SJSA1 (cell line): ENCODE measurements at regions not wholly inside any gene's neighbourhood (a gene's known extent, or its start where the extent isn't known, plus 50 kb on each side); places are given as distances from the start of the nearest gene placed in this dataset.

ENCODE experiments used
- DNase-seq, 2 experiments: peaks; one replicate each; pipeline ENCODE4 v3.0.0-alpha.2; 2015 to 2020; ENCODE audit warnings: low spot score in 2 of 2, low read depth in 1 of 2
- H3K27ac ChIP-seq: fragments of 250-450 bp; sonication (Bioruptor Pico); 2 replicates; pipeline ENCODE4 v1.5.1; 2020; ENCODE audit warnings: mild to moderate bottlenecking, moderate library complexity
- H3K27me3 ChIP-seq: fragments of 250-450 bp; sonication (Bioruptor Pico); replicated peaks from 2 replicates; pipeline ENCODE4 v1.5.1; 2020; ENCODE audit warnings: mild to moderate bottlenecking, moderate library complexity
- H3K36me3 ChIP-seq: fragments of 250-450 bp; sonication (Bioruptor Pico); 2 replicates; pipeline ENCODE4 v1.5.1; 2020; ENCODE audit warnings: mild to moderate bottlenecking
- H3K4me1 ChIP-seq: fragments of 250-450 bp; sonication (Bioruptor Pico); replicated peaks from 2 replicates; pipeline ENCODE4 v1.6.1; 2021; ENCODE audit warnings: mild to moderate bottlenecking
- H3K4me3 ChIP-seq: fragments of 250-450 bp; sonication (Bioruptor Pico); 2 replicates; pipeline ENCODE4 v1.5.1; 2020; ENCODE audit warnings: mild to moderate bottlenecking
- H3K9me3 ChIP-seq: fragments of 250-450 bp; sonication (Bioruptor Pico); replicated peaks from 2 replicates; pipeline ENCODE4 v1.5.1; 2020; ENCODE audit warnings: mild to moderate bottlenecking

GRCh38 chr20:7087803-7088202, 320.3 kb downstream of the BMP2 start:
- no peaks in the 10 kb centered on the region for H3K9me3 ChIP-seq
- no peak overlapping the region for H3K4me3 ChIP-seq
- no peak for DNase-seq
- H3K27me3 ChIP-seq = no peaks in the 10 kb centered on the region
- no peak overlapping the region for H3K27ac ChIP-seq
- H3K36me3 ChIP-seq = no peaks in the 10 kb centered on the region
- H3K4me1 ChIP-seq = no peaks in the 10 kb centered on the region

GRCh38 chr20:7090001-7090400, 322.5 kb downstream of the BMP2 start:
- no peaks in the 10 kb centered on the region for H3K27me3 ChIP-seq
- no peaks in the 10 kb centered on the region for H3K4me1 ChIP-seq
- H3K36me3 ChIP-seq = no peaks in the 10 kb centered on the region
- no peaks in the 10 kb centered on the region for H3K9me3 ChIP-seq
- H3K4me3 ChIP-seq = no peak overlapping the region
- H3K27ac ChIP-seq = no peak overlapping the region
- DNase-seq = no peak

- no peaks in the 10 kb centered on the region for H3K36me3 ChIP-seq
- no peaks in the 10 kb centered on the region for H3K4me1 ChIP-seq
- no peak for DNase-seq
- H3K27me3 ChIP-seq = no peaks in the 10 kb centered on the region
- H3K4me3 ChIP-seq = no peak overlapping the region
- no peak overlapping the region for H3K27ac ChIP-seq
- H3K9me3 ChIP-seq = no peaks in the 10 kb centered on the region
Measured at GRCh38 chr20:7090811-7091210, 323.3 kb downstream of the BMP2 start.

- H3K4me3 ChIP-seq = no peak overlapping the region
Measured at GRCh38 chr20:7091655-7092054, 324.2 kb downstream of the BMP2 start.

GRCh38 chr20:7094438-7094997, 327.0 kb downstream of the BMP2 start:
- no peak overlapping the region for H3K4me3 ChIP-seq
- no peaks in the 10 kb centered on the region for H3K27me3 ChIP-seq
- H3K9me3 ChIP-seq = no peaks in the 10 kb centered on the region
- DNase-seq = peak; percentile 3 to 35
- no peaks in the 10 kb centered on the region for H3K36me3 ChIP-seq
- H3K27ac ChIP-seq = no peak overlapping the region
- no peaks in the 10 kb centered on the region for H3K4me1 ChIP-seq

More at GRCh38 chr20:7091655-7092054, 324.2 kb downstream of the BMP2 start:
- Histone ChIP-seq H3K27me3 (no peaks in the 10 kb centered on the region), H3K9me3 (no peaks in the 10 kb centered on the region), H3K36me3 (no peaks in the 10 kb centered on the region), H3K27ac (no peak overlapping the region), H3K4me1 (no peaks in the 10 kb centered on the region)
- DNase-seq = no peak

GRCh38 chr20:7106910-7107309, 339.4 kb downstream of the BMP2 start:
- Histone ChIP-seq H3K36me3 (no peaks in the 10 kb centered on the region), H3K27me3 (no peaks in the 10 kb centered on the region), H3K9me3 (no peaks in the 10 kb centered on the region), H3K27ac (no peak overlapping the region), H3K4me3 (no peak overlapping the region), H3K4me1 (no peaks in the 10 kb centered on the region)
- DNase-seq = no peak

GRCh38 chr20:7108929-7109328, 341.4 kb downstream of the BMP2 start:
- Histone ChIP-seq H3K27ac (no peak overlapping the region), H3K4me1 (no peaks in the 10 kb centered on the region)
- DNase-seq = no peak

GRCh38 chr20:7113577-7114466, 346.3 kb downstream of the BMP2 start:
- Histone ChIP-seq H3K4me3 (no peak overlapping the region), H3K9me3 (no peaks in the 10 kb centered on the region), H3K4me1 (no peaks in the 10 kb centered on the region), H3K27ac (no peak overlapping the region), H3K36me3 (no peaks in the 10 kb centered on the region), H3K27me3 (no peaks in the 10 kb centered on the region)
- peak; percentile 15 to 45 for DNase-seq

More at GRCh38 chr20:7108929-7109328, 341.4 kb downstream of the BMP2 start:
- no peaks in the 10 kb centered on the region for H3K27me3 ChIP-seq
- no peaks in the 10 kb centered on the region for H3K9me3 ChIP-seq
- no peak overlapping the region for H3K4me3 ChIP-seq
- no peaks in the 10 kb centered on the region for H3K36me3 ChIP-seq

GRCh38 chr20:7123457-7123856, 356.0 kb downstream of the BMP2 start:
- no peak overlapping the region for H3K27ac ChIP-seq
- DNase-seq = no peak
- no peaks in the 10 kb centered on the region for H3K36me3 ChIP-seq
- no peaks in the 10 kb centered on the region for H3K4me1 ChIP-seq
- no peak overlapping the region for H3K4me3 ChIP-seq
- no peaks in the 10 kb centered on the region for H3K27me3 ChIP-seq
- H3K9me3 ChIP-seq = no peaks in the 10 kb centered on the region

GRCh38 chr20:7124120-7124519, 356.6 kb downstream of the BMP2 start:
- Histone ChIP-seq H3K9me3 (no peaks in the 10 kb centered on the region), H3K27me3 (no peaks in the 10 kb centered on the region), H3K4me3 (no peak overlapping the region), H3K27ac (no peak overlapping the region), H3K4me1 (no peaks in the 10 kb centered on the region), H3K36me3 (no peaks in the 10 kb centered on the region)
- no peak for DNase-seq

- Histone ChIP-seq H3K9me3 (no peaks in the 10 kb centered on the region), H3K27me3 (no peaks in the 10 kb centered on the region), H3K4me1 (no peaks in the 10 kb centered on the region), H3K27ac (no peak overlapping the region), H3K36me3 (no peaks in the 10 kb centered on the region), H3K4me3 (no peak overlapping the region)
- DNase-seq = no peak
Measured at GRCh38 chr20:7136886-7137285, 369.4 kb downstream of the BMP2 start.

GRCh38 chr20:7137395-7138151, 370.1 kb downstream of the BMP2 start:
- DNase-seq = no peak
- H3K4me3 ChIP-seq = no peak overlapping the region
- no peaks in the 10 kb centered on the region for H3K36me3 ChIP-seq
- no peaks in the 10 kb centered on the region for H3K27me3 ChIP-seq
- H3K9me3 ChIP-seq = no peaks in the 10 kb centered on the region
- H3K4me1 ChIP-seq = no peaks in the 10 kb centered on the region
- no peak overlapping the region for H3K27ac ChIP-seq

- no peak overlapping the region for H3K27ac ChIP-seq
- H3K9me3 ChIP-seq = no peaks in the 10 kb centered on the region
- no peaks in the 10 kb centered on the region for H3K36me3 ChIP-seq
- H3K4me3 ChIP-seq = no peak overlapping the region
- H3K27me3 ChIP-seq = no peaks in the 10 kb centered on the region
- DNase-seq = no peak
- no peaks in the 10 kb centered on the region for H3K4me1 ChIP-seq
Measured at GRCh38 chr20:7144464-7144863, 377.0 kb downstream of the BMP2 start.
